Raji (cell line): ENCODE measurements at regions not wholly inside any gene's neighbourhood (a gene's known extent, or its start where the extent isn't known, plus 50 kb on each side); places are given as distances from the start of the nearest gene placed in this dataset.

Experiments
- POLR2A ChIP-seq: IDR thresholded peaks from 2 replicates; pipeline ENCODE4 v1.6.1; 2011; ENCODE audit warnings: low read depth, low read length, control low read depth; ENCODE audit not compliant: insufficient read depth

DNA sequence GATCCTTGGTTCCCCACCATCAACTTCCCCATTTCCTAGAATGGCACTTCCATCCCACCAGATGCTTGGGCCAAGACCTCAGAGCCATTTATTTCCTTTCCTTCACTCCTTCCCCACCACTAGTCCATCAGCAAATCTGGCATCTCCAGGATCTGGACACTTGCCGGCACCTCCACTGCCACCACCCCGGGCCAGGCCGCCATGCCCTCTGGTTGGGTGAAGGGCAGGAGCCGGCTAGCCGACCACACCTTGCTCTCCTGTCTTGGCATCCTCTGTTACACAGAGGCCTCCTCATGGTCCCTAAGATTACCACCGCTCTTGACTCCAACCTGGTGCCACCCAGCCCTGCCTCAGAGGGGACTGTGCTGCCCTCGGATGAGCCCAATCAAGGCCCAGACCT is 104.5 kb downstream of the RMI2 start:
- TF ChIP-seq POLR2A = no peak

DNA sequence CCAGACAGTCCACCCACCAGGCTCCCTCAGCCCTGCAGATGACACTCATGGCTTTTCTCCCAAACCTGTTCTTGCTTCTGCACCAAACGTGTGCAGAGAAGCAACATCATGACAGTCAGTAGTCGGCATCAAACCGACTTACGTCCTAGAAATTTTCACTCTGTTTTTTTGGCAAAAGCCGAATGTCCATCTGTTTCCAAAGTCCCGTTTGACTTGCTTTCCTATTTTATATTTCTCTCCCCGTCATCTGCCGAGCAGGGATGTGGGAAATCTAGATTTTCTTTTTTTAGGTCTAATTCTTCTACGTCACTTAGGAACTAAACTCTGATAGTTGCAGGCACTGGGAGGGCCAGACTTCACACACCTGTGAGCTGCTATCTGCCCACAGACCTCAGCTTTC is 104.9 kb downstream of the RMI2 start:
- no peak for TF ChIP-seq POLR2A

DNA sequence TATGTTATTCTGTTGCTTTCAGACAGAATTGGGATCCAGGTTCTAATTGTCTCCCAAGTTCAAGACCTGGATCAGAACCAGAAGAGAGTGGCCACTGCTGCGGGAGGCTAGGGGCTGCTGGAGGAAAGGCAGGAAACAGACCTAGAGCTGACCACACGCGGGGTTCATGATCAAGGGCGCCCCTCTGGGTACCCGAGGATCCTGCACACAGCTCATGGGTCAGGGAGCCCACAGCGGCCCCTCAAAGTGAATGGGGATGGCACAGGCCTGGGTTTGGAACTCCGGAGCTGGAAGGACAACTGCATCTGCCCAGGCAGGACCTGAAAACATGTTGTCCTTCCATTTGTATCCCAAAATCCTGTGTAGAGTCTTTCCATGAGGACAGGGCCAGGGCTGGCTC is 107.0 kb downstream of the RMI2 start:
- no peak for TF ChIP-seq POLR2A

DNA sequence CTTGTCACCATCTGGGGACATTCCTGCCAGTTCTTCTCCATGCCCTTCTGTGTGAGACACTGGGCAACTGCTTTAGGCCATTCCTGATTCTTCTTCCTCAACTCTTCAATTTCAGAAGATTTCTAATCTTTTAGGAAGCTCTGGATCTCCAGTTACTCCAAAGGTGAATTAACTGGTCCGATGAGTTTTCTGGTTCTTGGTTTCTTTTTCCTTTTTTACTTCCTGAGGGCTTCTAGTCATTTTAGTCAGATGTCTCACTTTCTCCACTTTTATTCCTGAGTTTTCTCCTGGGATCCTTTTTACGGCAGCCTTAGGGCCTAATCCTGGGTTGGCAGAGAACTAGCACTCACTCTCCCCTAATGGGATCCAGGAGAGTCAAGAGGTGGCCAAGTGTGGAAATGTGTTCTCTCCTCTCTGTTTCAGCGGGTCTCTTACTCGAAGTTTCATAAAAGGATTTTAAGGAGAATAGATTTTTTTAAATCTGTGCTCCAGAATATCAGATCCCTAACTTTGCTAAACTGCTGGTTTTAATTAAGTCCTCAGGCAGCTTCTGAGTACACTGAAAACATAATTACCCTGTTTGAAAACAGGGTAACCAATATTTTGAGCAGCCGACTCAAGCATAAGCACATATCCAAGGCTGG is 107.6 kb downstream of the RMI2 start:
- no peak for TF ChIP-seq POLR2A

DNA sequence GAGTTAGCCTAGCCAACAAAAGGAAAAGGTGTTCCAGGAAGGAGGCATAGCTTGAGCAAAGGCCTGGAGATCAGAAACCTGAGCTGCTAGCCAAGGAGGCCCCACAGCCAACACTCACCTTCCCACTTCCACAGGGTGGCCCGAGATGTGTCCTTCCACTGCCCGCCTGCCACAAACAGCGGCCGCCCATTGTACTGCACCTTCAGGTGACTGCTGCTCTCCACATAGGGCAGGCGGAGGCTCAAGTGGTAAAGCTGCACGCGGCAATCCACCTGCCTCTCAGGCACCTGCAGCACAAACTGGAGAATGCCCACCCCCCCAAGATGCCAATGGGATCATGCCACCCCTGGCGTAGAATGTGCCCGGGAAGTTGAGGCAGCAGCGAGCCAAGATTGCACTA is 111.5 kb downstream of the RMI2 start:
- no peak for TF ChIP-seq POLR2A

DNA sequence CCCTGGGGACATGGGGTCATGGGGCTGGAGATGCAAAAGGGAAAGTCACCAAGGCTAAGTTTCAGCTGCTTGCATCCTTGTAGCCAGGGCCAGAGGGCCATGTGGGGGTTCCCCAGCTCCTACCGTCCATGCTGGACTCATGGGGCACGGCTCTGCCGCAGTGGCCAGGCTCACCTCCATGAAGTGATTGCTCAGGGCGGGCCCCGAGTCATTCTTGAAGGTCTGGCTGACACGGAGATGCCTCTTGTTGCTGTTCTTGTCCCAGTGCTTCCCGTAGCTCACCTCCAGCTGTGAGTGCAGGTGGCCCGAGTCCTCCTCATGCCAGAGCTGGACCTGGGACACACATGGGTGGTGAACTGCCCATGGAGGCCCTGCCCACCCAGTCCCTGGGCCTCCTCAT is 114.5 kb downstream of the RMI2 start:
- TF ChIP-seq POLR2A = no peak

DNA sequence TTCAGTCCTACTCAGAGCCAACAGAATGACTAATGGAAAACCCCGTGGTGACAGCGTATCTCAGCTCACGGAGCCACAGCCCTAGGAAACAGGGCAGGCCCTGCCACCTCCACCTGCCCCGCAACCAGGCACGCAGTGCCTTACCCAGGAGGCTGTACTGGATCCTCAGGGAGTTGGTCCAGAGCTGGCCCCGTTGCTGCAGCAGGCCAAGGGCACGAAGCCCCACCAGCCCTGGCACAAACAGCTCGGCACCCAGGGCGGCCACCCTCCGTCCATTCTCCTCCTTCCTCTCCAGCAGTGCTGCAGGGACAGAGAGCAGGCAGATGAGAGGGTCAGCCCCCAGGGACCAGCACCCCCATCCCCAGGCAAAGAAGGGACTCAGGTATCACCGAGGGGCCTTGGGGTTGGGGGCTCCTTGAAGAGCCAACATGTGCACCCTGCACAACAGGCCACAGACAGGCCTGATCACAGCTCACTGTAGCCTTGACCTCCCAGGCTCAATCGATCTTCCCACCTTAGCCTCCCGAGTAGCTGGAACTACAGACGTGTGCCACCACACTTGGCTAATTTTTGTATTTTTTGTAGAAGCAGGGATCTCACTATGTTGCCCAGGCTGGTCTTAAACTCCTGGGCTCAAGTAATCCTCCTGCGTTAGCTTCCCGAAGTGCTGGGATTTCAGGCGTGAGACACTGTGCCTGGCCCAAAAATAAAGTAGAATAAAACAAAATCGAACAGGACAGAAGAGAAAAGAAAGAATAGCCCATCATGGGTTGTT is 115.7 kb downstream of the RMI2 start:
- TF ChIP-seq POLR2A = no peak

DNA sequence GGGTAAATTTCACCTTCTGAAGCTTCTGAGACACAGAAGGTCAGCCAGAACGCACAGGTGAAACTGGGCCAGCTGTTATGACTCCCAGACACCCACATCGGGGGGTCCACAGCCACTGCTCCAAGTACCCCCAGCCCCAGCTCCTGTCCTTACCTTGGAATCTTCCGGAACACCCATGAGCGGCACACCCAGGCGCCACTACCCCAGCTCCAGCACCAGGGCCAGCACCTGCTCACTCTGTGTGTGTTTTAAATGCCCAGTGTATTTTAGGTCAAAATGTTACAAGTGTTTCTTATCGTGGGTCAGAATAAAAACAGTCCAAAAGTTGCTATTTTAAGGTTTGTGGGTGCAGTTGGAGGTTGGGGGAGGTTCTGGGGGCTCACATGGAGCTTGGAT is 116.3 kb downstream of the RMI2 start:
- no peak for TF ChIP-seq POLR2A

DNA sequence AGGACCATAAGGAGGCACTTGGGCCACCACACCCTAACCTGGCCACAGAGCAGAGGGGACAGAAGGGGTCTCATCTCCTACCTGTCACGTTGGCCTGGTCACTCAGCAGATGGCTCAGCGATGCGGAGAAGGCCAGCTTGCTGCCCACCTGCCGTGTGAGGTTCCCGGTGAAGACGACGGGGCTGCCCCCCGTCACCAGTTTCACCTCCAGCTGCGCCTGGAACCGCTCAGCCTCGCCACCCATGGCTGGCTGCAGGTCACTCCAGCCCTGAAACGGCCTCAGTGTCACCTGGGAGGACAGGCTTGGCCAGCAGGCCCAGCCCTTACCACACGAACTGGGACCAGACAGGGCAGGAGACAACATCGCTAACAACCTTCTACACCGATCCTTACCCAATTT is 116.8 kb downstream of the RMI2 start:
- TF ChIP-seq POLR2A = no peak

DNA sequence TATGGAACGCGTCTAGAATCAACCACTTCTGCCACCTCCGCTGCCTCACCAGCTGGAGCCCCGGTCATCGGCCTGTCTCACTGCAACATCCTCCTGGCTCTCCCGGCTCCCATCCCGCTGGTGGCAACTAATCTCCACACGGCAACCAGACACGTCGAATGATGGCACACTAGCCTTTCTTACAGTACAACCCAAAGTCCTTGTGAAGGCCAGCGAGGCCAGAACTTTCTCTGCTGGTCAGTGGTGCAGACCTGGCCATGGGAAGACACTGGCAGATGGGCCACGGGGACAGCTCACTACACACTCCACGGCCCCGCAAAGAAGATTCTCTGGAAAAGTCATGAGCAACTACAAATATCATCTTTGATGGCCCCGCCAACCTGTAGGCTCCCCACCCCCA is 117.6 kb downstream of the RMI2 start:
- no peak for TF ChIP-seq POLR2A

DNA sequence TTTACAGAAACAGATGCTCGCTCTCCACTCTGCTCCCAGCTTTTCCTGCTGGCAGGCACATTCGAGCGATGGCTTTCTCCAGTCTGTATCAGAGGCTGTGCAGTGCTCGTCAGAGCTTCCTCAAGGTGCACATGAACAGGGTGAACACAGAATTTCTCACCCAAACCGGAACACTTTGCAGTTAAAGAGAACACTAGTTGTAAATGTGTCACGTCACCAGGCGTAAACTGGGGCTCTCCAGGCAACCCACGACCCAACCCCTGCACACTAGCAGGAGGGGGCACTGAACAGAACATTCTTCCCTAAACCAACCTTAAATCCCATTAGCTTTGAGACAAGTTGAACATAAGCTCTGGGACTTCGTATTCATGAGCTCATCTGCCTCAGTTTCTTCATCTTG is 119.0 kb downstream of the RMI2 start:
- no peak for TF ChIP-seq POLR2A

DNA sequence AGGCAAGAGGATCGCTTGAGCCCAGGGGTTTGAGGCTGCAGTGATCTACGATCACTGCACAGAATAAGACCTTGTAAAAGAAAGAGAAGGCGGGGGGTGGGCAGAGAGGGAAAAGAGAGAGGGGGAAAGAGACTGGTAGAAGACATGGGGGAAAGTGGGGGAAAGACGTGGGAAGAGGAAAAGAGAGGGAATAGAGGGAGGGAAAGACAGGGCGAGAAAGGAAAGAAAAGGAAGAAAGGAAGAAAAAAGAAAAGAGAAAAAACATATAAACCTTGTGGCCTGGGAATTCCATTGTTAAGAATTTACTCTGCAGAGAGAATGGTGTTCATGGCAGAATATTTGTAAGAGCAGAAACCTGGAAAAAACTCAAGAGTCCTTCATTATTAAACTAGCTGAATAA is 120.4 kb downstream of the RMI2 start:
- no peak for TF ChIP-seq POLR2A

DNA sequence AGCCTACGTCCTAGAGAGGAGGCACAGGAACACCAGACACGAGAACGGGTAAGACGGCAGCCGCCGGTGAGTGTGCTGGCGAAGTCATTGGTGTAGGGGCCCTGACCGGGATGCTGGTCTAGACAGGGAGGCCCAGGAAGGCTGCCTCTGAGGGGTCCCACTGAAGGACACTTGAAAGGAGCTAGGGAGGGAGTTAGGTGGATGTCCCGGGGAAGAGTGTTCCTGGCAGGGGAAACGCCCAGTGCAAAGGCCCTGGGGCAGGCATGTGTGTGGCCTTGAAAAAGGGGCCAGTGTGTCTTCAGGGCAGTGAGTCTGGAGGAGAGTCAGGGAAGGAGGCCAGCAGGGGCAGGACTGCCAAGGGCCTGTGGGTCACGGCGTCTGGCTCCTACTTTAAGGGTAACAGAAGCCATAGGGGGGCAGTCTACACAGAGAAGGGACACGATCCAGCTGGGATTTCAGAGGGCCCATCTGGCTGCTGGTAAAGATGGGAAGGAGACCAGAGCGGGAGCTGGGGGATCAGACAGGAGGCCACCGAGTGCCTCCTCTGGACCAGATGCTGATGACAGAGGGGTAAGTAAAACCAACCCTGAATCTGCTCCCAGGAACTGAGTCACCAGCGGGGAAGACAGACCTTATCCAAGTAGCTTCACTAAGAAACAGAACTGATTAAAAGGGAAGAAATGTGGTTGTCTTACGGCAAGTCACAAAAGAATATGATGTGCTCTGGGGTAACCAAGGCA is 115.9 kb downstream of the LITAF start:
- no peak for TF ChIP-seq POLR2A

DNA sequence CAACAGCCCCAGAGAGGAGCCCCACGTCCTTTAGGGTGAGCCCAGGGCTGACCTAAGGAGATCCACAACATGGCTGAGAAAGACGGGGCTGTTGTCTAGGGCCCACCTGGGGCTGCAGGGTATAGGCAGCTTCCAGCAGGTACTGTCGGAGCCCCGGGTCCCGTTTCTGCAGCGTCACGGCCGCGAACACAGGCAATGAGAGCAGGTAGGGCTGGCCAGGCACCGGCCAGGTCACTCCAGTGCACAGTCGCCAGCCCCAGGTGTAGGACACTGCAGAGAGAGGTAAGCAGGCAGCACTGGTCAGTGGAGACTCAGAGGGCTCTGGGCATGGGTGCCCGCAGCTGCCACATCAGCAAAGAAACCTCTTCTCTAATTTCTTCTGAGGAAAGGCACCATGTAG is 115.2 kb downstream of the LITAF start:
- no peak for TF ChIP-seq POLR2A

DNA sequence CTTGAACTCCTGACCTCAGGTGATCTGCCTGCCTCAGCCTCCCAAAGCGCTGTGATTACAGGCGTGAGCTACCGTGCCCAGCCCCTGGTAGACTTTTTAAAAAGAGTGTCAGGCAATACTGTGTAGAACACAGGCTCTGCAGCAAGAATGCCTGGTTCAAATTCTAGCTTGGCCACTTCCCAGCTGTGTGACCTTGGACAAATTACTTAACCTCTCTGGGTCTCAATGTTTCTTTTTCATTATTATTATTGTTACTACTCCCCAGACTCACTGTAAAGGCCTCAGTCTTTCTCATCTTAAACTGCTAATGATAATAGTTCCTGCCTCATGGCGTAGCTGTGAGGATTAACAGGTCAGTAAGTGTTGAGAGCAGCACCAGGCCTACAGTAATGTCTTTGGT is 114.3 kb downstream of the LITAF start:
- no peak for TF ChIP-seq POLR2A

DNA sequence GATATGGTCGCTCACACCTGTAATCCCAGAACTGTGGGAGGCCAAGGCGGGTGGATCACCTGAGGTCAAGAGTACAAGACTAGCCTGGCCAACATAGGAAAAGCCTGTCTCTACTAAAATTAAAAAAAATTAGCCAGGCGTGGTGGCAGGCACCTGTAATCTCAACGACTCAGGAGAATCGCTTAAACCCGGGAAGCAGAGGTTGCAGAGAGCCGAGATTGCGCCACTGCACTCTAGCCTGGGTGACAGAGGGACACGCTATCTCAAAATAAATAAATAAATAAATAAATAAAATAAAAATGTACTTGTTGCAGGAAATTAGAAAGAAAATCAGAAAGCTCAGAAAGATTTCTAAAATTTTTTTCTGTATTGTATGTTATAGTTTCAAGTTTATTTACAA is 113.9 kb downstream of the LITAF start:
- no peak for TF ChIP-seq POLR2A
